SK-N-SH treated with all-trans-retinoic acid at 6 μM for 48 hours (cell line): ENCODE measurements at regions not wholly inside any gene's neighbourhood (a gene's known extent, or its start where the extent isn't known, plus 50 kb on each side); places are given as distances from the start of the nearest gene placed in this dataset.

Experiments used
- ISL1 ChIP-seq: fragments of 250-450 bp; sonication (Bioruptor Pico); IDR thresholded peaks from 2 replicates; pipeline ENCODE4 v2.1.2; 2022; ENCODE audit warnings: mild to moderate bottlenecking, moderate library complexity
- ZFP3 ChIP-seq: fragments of 250-450 bp; sonication (Bioruptor Pico); IDR thresholded peaks from 2 replicates; pipeline ENCODE4 v1.5.0; 2020; ENCODE audit warnings: mild to moderate bottlenecking, moderate library complexity
- TF ChIP-seq, protein P1 (sequence below): fragments of 250-450 bp; sonication (Bioruptor Pico); IDR thresholded peaks from 2 replicates; pipeline ENCODE4 v1.5.0; 2020; ENCODE audit warnings: mild to moderate bottlenecking, moderate library complexity

DNA sequence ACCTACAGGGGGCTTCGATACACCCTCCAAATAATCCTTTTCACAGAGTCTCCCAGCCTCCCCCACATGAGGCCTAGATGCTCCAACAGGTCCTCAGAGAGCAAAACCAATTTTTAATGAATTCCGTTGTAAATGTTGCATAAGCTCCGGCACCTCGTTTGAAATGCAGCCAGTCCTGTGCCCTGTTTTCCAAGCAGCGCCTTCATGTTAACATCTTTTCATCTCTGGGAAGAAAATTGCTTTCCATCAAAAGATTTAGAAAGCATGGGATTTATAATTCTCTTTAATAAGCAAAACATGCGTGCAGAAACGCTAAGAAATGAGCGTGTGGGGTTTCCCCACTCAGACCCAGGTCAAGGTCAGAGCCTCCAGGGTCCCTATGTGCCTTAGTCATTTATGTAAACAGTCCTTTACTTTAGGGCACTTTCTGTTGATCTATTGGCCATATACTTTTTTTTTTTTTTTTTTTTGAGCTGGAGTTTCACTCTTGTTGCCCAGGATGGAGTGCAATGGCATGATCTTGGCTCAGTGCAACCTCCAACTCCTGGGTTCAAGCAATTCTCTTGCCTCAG is 177.5 kb upstream of the S1PR3 start:
- TF ChIP-seq ZFP3: no peak
- no peak for TF ChIP-seq ISL1 (CRISPR knock-in tag)
- TF ChIP-seq, protein P1, sequence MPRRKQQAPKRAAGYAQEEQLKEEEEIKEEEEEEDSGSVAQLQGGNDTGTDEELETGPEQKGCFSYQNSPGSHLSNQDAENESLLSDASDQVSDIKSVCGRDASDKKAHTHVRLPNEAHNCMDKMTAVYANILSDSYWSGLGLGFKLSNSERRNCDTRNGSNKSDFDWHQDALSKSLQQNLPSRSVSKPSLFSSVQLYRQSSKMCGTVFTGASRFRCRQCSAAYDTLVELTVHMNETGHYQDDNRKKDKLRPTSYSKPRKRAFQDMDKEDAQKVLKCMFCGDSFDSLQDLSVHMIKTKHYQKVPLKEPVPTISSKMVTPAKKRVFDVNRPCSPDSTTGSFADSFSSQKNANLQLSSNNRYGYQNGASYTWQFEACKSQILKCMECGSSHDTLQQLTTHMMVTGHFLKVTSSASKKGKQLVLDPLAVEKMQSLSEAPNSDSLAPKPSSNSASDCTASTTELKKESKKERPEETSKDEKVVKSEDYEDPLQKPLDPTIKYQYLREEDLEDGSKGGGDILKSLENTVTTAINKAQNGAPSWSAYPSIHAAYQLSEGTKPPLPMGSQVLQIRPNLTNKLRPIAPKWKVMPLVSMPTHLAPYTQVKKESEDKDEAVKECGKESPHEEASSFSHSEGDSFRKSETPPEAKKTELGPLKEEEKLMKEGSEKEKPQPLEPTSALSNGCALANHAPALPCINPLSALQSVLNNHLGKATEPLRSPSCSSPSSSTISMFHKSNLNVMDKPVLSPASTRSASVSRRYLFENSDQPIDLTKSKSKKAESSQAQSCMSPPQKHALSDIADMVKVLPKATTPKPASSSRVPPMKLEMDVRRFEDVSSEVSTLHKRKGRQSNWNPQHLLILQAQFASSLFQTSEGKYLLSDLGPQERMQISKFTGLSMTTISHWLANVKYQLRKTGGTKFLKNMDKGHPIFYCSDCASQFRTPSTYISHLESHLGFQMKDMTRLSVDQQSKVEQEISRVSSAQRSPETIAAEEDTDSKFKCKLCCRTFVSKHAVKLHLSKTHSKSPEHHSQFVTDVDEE: no peak
